Cardiac muscle cell (in vitro differentiated cells and primary cell): ENCODE measurements at regions not wholly inside any gene's neighbourhood (a gene's known extent, or its start where the extent isn't known, plus 50 kb on each side); places are given as distances from the start of the nearest gene placed in this dataset.

ENCODE experiments used
- DNase-seq, 2 donors: peaks; one replicate each; pipeline versions ENCODE4 v3.0.0 to v3.0.0-alpha.2; 2010 to 2017; ENCODE audit warnings: low read depth in 1 of 2, low spot score in 1 of 2
- H3K27ac ChIP-seq: fragments of 200-600 bp; sonication (generic); 2 replicates; pipeline ENCODE4 v1.5.1; 2016
- H3K27me3 ChIP-seq: fragments of 200-600 bp; sonication (generic); 2 replicates; pipeline ENCODE4 v1.6.0; 2016; ENCODE audit warnings: control low read depth
- H3K36me3 ChIP-seq: fragments of 200-600 bp; sonication (generic); 2 replicates; pipeline ENCODE4 v1.5.1; 2016; ENCODE audit warnings: control low read depth
- H3K4me1 ChIP-seq: fragments of 200-600 bp; sonication (generic); 2 replicates; pipeline ENCODE4 v1.8.1; 2017; ENCODE audit warnings: low read depth, mild to moderate bottlenecking, mixed run types
- H3K4me3 ChIP-seq: fragments of 200-600 bp; sonication (generic); 2 replicates; pipeline ENCODE4 v1.5.1; 2016; ENCODE audit warnings: mild to moderate bottlenecking
- H3K9me3 ChIP-seq: fragments of 200-600 bp; sonication (generic); 2 replicates; pipeline ENCODE4 v1.5.1; 2017; ENCODE audit warnings: low read depth, mild to moderate bottlenecking, control low read depth
- TF ChIP-seq, protein P1 (sequence below): IDR thresholded peaks from 2 replicates; pipeline ENCODE4 v1.5.1; 2012; ENCODE audit warnings: low read depth, mild to moderate bottlenecking, low read length

DNA sequence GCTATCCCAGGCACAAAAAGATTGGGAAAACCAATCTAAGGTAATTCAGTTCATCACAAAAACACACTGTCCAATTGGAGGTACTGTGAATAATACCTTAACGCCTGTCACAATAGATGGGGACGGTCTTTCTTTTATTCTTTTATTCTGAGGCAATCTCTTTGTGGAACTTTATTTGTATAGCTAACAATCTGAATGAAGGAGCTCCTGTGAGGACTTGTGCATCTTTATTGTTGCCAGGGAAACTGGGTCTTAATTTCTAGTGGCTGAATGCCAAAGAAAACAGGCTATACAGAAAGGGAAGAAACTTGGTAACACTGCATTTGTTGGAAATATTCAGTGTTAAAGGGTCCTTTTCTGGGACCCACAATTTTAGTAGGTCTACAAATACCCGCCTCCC is 546.9 kb upstream of the C9orf72 start:
- TF ChIP-seq, protein P1, sequence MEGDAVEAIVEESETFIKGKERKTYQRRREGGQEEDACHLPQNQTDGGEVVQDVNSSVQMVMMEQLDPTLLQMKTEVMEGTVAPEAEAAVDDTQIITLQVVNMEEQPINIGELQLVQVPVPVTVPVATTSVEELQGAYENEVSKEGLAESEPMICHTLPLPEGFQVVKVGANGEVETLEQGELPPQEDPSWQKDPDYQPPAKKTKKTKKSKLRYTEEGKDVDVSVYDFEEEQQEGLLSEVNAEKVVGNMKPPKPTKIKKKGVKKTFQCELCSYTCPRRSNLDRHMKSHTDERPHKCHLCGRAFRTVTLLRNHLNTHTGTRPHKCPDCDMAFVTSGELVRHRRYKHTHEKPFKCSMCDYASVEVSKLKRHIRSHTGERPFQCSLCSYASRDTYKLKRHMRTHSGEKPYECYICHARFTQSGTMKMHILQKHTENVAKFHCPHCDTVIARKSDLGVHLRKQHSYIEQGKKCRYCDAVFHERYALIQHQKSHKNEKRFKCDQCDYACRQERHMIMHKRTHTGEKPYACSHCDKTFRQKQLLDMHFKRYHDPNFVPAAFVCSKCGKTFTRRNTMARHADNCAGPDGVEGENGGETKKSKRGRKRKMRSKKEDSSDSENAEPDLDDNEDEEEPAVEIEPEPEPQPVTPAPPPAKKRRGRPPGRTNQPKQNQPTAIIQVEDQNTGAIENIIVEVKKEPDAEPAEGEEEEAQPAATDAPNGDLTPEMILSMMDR = no peak
- no peaks in the 10 kb centered on the region for H3K36me3 ChIP-seq
- no peaks in the 10 kb centered on the region for H3K9me3 ChIP-seq
- H3K4me3 ChIP-seq = no peak overlapping the region
- no peak for DNase-seq
- H3K27ac ChIP-seq = no peak overlapping the region
- no peaks in the 10 kb centered on the region for H3K4me1 ChIP-seq
- H3K27me3 ChIP-seq = no peaks in the 10 kb centered on the region

DNA sequence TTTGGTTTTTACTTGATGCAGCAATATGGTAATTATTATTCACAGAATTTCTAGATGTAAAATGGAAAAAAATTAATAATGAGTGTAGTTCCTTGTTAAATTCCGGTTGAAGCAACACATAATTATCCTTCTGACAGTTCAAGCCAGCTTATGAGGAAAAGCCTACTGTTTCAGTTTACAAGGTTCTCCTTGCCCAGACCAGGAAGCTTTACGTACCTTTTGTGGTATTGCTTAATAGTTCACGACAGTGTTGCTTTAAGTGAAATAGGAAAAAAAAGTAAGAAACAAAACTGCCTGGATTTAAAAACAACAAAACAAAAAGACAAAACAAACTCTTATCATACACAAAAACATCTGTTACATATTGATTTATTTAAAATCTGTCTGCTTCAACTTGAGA is 547.3 kb upstream of the C9orf72 start:
- TF ChIP-seq, protein P1 = no peak
- Histone ChIP-seq H3K4me3 (no peak overlapping the region), H3K9me3 (no peaks in the 10 kb centered on the region), H3K27ac (no peak overlapping the region), H3K36me3 (no peaks in the 10 kb centered on the region), H3K4me1 (no peaks in the 10 kb centered on the region), H3K27me3 (no peaks in the 10 kb centered on the region)
- no peak for DNase-seq

DNA sequence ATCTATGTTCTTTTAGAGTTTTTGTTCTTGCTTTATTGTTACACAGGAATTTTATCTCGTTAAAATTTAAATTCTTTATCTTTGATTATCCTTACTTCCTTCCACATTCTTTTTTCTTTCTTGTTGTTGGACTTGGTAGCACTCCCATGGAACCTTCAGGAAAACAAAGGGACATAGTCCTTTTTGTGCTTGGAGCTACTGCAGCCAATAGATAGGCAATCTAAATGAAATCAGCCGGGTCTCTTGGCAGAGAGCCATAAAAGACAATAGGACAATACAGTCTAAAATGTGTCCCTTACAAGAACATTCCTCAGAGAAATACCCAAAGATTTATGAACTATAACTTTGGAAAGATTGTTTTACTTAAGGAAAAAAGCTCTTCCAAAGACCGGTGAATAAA is 548.1 kb upstream of the C9orf72 start:
- H3K36me3 ChIP-seq = no peaks in the 10 kb centered on the region
- H3K27me3 ChIP-seq = no peaks in the 10 kb centered on the region
- TF ChIP-seq, protein P1 = no peak
- no peaks in the 10 kb centered on the region for H3K4me1 ChIP-seq
- no peak overlapping the region for H3K4me3 ChIP-seq
- no peak for DNase-seq
- H3K27ac ChIP-seq = no peak overlapping the region
- H3K9me3 ChIP-seq = no peaks in the 10 kb centered on the region

DNA sequence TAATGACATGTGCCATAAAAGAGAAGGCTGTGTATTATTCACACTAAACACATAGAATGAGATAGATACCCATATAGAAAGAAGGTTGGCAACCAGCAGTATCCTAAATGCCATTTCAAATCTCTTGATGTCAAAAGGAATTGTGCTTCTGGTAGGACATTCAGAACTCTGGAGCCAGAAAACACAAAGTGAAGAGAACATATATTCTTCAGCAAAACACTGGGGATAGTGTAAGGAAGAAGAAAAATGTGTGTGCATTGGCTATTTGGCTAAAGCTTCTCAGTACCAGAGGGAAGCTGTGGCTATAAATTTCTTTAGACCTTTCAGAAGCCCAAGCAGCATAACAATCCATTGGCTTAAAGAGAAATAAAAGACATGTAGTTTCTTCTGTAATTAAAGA is 551.6 kb upstream of the C9orf72 start:
- no peak for DNase-seq
- Histone ChIP-seq H3K36me3 (no peaks in the 10 kb centered on the region), H3K27me3 (no peaks in the 10 kb centered on the region), H3K9me3 (no peaks in the 10 kb centered on the region), H3K27ac (no peak overlapping the region), H3K4me3 (no peak overlapping the region), H3K4me1 (no peaks in the 10 kb centered on the region)
- TF ChIP-seq, protein P1 = no peak

DNA sequence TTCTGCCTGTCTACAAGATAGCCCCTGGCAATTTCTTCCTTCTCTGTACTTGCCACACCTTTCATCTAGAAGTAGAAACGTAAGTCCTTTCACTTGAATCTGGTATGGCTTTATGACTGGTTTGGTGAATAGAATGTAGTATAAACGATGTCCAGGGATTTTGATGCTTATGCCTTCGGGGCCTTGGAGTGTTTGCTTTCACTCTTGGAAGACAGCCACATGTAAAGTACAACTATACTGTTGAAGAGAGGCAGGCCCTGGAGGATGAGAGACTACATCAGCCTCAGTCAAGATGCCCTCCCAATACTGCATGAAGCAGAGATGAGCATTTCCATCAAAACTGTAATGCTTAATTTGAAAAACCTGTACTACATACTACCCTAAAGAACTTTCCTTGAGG is 553.8 kb upstream of the C9orf72 start:
- Histone ChIP-seq H3K4me1 (no peaks in the 10 kb centered on the region), H3K27ac (no peak overlapping the region), H3K36me3 (no peaks in the 10 kb centered on the region), H3K27me3 (no peaks in the 10 kb centered on the region), H3K9me3 (no peaks in the 10 kb centered on the region), H3K4me3 (no peak overlapping the region)
- no peak for DNase-seq
- TF ChIP-seq, protein P1 = no peak

DNA sequence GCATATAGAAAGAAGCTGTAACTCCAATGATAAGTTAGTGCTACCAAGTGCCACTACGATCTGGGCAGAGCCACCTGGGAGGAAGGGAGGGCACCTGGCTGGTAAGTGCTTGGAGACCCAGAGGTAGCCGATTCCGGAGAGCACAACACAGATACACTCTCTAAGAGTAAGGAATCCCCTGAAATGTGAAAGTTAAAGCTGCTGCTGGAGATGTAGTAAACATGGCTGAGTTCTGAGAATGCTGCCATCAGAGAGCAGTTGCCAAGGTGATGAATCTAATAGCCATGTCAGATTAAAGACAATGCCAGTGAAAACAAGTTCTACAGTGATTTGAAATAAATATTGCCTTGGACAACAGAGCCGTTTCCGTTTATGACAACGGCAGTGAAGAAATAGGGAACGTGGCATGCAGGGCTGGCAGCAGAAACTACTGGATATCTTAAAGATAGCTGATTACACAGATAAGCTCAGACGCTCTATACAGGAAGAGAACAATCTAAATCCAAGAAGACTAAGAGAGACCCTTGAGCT is 561.2 kb upstream of the C9orf72 start:
- Histone ChIP-seq H3K27ac (no peak overlapping the region), H3K4me3 (no peak overlapping the region), H3K36me3 (no peaks in the 10 kb centered on the region), H3K27me3 (no peaks in the 10 kb centered on the region), H3K9me3 (no peaks in the 10 kb centered on the region), H3K4me1 (no peaks in the 10 kb centered on the region)
- no peak for DNase-seq
- TF ChIP-seq, protein P1 = no peak
